ENCODE measurements at regions not wholly inside any gene's neighbourhood (a gene's known extent, or its start where the extent isn't known, plus 50 kb on each side); places are given as distances from the start of the nearest gene placed in this dataset.
"Not testable (repeated sequence)": the region's sequence is repeated elsewhere in the genome, so short reads cannot be mapped to it uniquely, and the experiment has no call there.

- not testable (repeated sequence) for DNase-seq (ENCODE audit: low read depth)
These were observed 173.9 kb downstream of the TJP1 start for GRCh38 chr15:29648415-29648814.

DNA sequence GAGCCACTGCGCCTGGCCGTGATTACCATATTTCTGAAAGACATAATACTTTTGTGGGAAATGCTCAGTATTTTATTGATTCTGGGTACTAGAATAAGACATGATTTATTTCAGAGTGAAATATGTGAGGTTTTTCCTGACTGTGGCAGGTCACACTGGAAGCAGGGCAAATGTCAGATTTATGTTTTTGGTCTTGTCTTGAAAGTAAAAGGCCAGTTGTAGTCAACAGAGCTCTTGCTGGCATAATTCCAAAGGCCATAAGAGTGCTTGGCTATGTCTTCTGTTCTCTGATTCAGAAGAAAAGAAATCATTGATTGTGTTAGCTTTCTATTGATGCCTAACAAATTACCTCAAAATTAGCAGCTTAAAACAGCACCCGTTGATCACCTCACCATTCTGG, 176.4 kb downstream of the TJP1 start:
- no peak for DNase-seq (ENCODE audit: low read depth)

- not testable (repeated sequence) for DNase-seq (ENCODE audit: low read depth)
These were observed 177.9 kb downstream of the TJP1 start for GRCh38 chr15:29644361-29644760.

GRCh38 chr15:29638781-29639180, 183.5 kb downstream of the TJP1 start:
- DNase-seq (ENCODE audit: low read depth): no peak

DNA sequence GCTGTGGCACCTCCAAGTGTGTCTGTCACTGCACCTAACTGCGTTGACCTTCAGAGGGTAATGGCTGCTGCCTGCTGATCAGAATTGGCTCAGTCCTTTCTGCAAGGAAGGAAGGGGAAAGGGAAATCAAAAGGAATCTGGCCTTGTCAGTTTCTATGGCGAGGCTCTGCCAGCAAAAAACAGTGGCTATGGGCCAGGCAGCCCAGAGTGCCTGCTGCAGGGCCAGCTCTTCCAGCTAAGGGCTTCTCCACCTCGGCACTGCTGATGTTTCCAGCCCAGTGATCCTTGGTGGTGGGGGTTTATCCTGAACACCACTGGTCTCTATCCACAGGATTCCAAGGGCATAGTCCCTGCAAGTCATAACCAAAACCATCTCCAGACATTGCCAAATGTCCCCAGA, 184.3 kb downstream of the TJP1 start:
- DNase-seq (ENCODE audit: low read depth): no peak

- no peak for DNase-seq (ENCODE audit: low read depth)
These were observed 184.7 kb downstream of the TJP1 start for GRCh38 chr15:29637555-29637954.

- no peak for DNase-seq (ENCODE audit: low read depth)
These were observed 185.3 kb downstream of the TJP1 start for GRCh38 chr15:29636921-29637320.

- no peak for DNase-seq (ENCODE audit: low read depth)
These were observed 186.1 kb downstream of the TJP1 start for GRCh38 chr15:29636140-29636539.

DNA sequence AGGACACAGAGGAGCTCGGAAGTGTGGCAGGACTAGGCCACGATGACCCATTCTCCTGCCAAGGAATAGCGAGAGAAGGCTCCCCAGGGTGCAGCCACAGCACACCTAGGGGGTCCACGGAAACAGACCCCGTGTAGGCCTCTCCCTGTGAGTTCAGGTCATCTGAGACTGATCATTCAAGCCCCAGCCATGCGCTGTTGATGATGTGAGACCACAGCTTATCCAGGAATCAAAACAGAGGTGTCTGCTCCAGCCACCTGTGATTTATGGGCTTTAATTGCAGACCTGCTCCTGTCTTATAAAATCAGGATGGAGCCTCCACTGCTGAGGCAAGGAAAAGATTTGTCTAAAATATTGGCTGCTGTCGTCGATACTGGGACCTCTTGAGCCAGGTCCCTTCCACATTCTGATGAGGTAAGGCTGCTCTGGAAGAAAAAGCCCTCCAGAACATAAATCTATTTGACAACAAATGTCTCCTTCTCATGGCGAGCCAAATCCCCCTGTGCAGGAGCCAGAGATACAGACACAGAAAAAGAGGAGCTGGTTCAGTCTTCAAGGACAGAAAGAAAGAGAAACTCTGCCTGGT, 186.7 kb downstream of the TJP1 start:
- DNase-seq (ENCODE audit: low read depth): no peak

- DNase-seq (ENCODE audit: low read depth): no peak
These were observed 188.3 kb downstream of the TJP1 start for GRCh38 chr15:29633971-29634370.

DNA sequence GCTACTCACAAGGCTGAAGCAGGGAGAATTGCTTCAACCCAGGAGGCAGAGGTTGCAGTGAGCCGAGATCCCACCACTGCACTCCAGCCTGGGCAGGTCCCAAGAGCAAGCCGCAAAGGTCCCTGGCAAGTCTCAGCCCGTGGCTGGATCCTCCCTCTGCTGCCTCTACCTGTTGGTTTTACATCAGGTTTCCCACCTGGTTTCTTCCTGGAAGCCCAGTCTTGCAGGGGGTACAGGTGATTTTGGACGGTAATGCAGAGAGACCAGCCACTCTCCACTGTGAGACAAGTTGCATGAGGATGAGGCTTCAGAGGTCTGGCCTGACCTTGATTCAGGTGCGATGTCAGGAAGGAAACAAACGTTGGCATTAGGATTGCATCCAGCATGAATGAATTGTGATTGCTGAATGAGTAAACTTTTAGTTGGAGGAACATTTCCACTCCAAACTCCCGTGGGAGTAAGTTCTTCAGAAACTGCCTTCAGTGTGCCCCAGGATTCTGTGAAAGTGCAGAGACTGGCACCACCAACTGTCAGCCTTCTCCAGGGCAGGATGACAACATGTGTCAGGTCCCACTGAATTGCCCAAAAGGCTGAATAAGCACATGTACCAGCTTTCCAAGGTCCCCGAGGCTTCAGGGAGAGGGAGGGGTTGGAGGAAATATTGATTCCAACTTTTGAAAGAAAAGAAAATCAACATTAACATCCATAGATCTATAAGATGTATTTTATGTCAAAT, 189.4 kb downstream of the TJP1 start:
- DNase-seq (ENCODE audit: low read depth): no peak

GRCh38 chr15:29631076-29632070, 190.9 kb downstream of the TJP1 start:
- no peak for DNase-seq (ENCODE audit: low read depth)

- no peak for DNase-seq (ENCODE audit: low read depth)
These were observed 198.0 kb downstream of the TJP1 start for GRCh38 chr15:29624271-29624670.

GRCh38 chr15:29623116-29623639, 199.1 kb downstream of the TJP1 start:
- no peak for DNase-seq (ENCODE audit: low read depth)

DNA sequence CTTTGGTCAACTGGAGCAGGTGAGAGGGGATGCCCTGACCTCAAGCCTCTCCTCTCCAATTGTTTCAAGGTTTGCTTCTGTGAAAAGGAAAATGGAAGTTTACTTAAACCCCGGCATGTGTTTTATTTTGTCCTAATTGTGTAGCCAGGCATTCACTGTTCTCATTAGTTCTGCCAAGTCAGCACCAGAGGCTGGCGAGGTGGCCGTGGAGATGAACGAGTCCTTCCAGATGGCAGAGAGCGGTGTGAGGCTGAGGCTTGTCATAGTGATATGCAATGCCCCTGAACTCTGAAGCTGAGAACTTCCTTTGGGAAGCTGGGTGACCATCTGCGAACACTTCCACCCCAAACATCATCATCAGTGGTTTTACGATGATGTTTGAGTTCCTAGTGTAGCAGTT, 199.6 kb downstream of the TJP1 start:
- no peak for DNase-seq (ENCODE audit: low read depth)

DNA sequence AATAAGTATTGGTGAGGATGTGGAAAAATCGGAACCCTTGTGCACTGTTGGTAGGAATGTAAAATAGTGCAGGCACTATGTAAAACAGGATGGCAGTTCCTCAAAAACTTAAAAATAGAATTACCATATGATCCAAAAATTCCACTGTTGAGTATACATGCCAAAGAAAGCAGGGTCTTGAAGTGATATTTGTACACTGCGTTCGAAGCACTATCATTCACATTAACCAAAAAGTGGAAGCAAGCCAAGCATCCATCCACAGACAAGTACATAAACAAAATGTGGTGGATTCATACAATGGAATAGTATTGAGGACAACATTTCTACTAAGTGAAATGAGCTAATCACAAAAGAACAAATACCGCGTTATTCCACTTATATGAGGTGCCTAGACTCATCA, 200.7 kb downstream of the TJP1 start:
- no peak for DNase-seq (ENCODE audit: low read depth)

DNA sequence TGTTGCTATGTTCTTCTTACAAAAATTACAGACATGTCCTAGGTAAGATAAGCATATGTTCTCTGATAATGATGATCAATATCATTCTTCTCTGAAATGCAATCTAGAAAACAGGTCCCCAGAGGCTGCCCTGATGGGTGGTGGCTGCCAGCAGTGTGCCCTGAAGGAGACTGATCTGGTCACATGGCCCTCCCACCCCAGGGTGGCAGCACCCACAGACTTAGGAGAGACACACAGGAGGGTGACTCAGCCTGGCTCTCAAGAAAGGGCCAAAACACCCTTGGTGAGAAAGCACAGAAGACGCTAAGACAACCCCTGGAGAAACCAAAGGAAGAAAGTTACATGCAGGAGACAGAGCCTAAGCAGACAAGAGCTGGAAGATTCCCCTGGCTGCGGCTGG, 203.7 kb downstream of the TJP1 start:
- DNase-seq (ENCODE audit: low read depth): no peak

- DNase-seq (ENCODE audit: low read depth): no peak
These were observed 205.8 kb downstream of the TJP1 start for GRCh38 chr15:29616512-29616911.

DNA sequence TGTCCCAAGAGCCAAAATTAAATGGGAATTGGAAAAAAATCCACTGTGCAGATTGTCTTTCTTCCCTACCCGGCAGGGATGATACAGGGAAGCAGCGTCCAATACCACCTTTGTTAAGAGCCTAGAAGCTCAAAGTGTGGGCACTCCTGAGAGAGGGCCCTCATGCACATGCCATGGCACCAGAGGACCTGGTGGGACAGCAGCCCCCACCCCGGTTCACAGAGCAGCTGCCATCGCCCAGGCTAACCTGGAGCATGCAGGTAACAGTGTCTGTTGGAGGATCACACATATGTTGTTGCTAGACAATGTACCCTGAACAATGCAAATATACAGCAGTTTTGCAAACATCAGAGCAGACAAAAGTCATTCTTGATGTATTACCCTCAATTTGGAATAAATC, 206.5 kb downstream of the TJP1 start:
- DNase-seq (ENCODE audit: low read depth): no peak

GRCh38 chr15:29613951-29614382, 208.3 kb downstream of the TJP1 start:
- no peak for DNase-seq (ENCODE audit: low read depth)

DNA sequence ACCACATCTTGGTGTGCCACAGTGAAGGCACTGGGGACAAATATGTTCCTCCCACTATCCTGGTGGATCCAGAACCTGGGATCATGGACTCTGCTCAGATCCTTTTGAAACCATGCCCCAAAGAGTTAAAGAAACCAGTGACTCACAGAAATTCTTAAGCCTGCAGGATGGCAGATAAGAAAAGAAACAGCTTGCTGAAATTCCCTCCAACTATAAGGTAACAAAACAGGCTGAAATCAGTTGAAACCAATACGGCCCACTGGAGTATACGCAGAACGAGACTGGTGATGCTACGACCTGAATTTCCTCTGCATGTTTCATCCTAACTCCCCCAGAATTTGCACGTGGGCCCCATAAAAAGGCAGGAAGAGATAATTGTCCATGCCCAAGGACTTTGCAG, 209.6 kb downstream of the TJP1 start:
- no peak for DNase-seq (ENCODE audit: low read depth)

DNA sequence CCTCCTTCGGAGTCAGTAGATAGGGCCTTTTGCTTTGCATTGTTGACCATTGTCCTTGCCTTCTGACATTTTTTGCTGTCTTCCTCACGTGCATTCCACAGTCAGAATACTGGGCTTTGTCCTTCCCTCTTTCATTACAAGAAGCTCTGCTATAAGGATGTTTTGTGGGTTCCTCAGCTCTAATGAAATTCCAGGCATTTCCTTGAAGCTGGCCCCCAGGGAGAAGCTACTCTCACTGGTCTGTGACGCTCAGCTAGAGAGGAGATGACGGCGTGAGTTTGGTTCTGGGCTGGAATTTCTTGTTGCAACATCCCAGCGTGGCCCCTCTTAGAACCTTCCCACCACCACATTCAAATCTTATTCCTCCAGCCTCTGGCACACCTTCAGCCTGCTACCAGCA, 210.2 kb downstream of the TJP1 start:
- peak; percentile 77 for DNase-seq (ENCODE audit: low read depth)

GRCh38 chr15:29611057-29611456, 211.2 kb downstream of the TJP1 start:
- no peak for DNase-seq (ENCODE audit: low read depth)

Measured in GM04503 (cell line).